ENCODE measurements at regions not wholly inside any gene's neighbourhood (a gene's known extent, or its start where the extent isn't known, plus 50 kb on each side); places are given as distances from the start of the nearest gene placed in this dataset.
A peak's percentile ranks its signal among the peaks of the same experiment; 100 is the strongest.
"Not testable (repeated sequence)": the region's sequence is repeated elsewhere in the genome, so short reads cannot be mapped to it uniquely, and the experiment has no call there.

GRCh38 chr11:116666673-116667249 is 106.0 kb downstream of the BUD13 start:
- DNase-seq, result not testable (repeated sequence)

GRCh38 chr11:116665523-116665922 is 107.3 kb downstream of the BUD13 start:
- Histone ChIP-seq H3K4me1 (ENCODE audit: control insufficient read depth, insufficient read depth, low read length) (peaks cover 6% of the 10 kb centered on the region), H3K4me3 (ENCODE audit: low read length) (no peak overlapping the region), H3K36me3 (ENCODE audit: control insufficient read depth, insufficient read depth, low read length) (no peaks in the 10 kb centered on the region), H3K27ac (ENCODE audit: low read length) (no peak overlapping the region), H3K9me3 (ENCODE audit: control insufficient read depth, low read depth, low read length) (peaks cover 7% of the 10 kb centered on the region), H3K27me3 (ENCODE audit: control insufficient read depth, insufficient read depth, low read length) (no peaks in the 10 kb centered on the region)
- no peak for DNase-seq

More at GRCh38 chr11:116666673-116667249, 106.0 kb downstream of the BUD13 start:
- not testable (repeated sequence) for H3K9me3 ChIP-seq (ENCODE audit: control insufficient read depth, low read depth, low read length); H3K27ac ChIP-seq (ENCODE audit: low read length); H3K4me1 ChIP-seq (ENCODE audit: control insufficient read depth, insufficient read depth, low read length); H3K36me3 ChIP-seq (ENCODE audit: control insufficient read depth, insufficient read depth, low read length); H3K27me3 ChIP-seq (ENCODE audit: control insufficient read depth, insufficient read depth, low read length); H3K4me3 ChIP-seq (ENCODE audit: low read length)
- no CpG with 5 or more reads among the region's 15 CpGs for WGBS (ENCODE audit: insufficient coverage, low lambda C conversion rate)

- Histone ChIP-seq H3K4me3 (ENCODE audit: low read length) (no peak overlapping the region), H3K27me3 (ENCODE audit: control insufficient read depth, insufficient read depth, low read length) (no peaks in the 10 kb centered on the region), H3K9me3 (ENCODE audit: control insufficient read depth, low read depth, low read length) (no peaks in the 10 kb centered on the region), H3K4me1 (ENCODE audit: control insufficient read depth, insufficient read depth, low read length) (peaks cover 7% of the 10 kb centered on the region), H3K27ac (ENCODE audit: low read length) (peak overlapping the region; percentile 10), H3K36me3 (ENCODE audit: control insufficient read depth, insufficient read depth, low read length) (no peaks in the 10 kb centered on the region)
- DNase-seq, result peak; percentile 68 to 79
- WGBS (ENCODE audit: insufficient coverage, low lambda C conversion rate), result no CpG with 5 or more reads among the region's 3 CpGs
Observed at GRCh38 chr11:116661056-116661455, 111.7 kb downstream of the BUD13 start.

GRCh38 chr11:116660011-116660410 is 112.8 kb downstream of the BUD13 start:
- no peak for DNase-seq
- Histone ChIP-seq H3K4me3 (ENCODE audit: low read length) (no peak overlapping the region), H3K27ac (ENCODE audit: low read length) (no peak overlapping the region), H3K36me3 (ENCODE audit: control insufficient read depth, insufficient read depth, low read length) (no peaks in the 10 kb centered on the region), H3K9me3 (ENCODE audit: control insufficient read depth, low read depth, low read length) (no peaks in the 10 kb centered on the region), H3K4me1 (ENCODE audit: control insufficient read depth, insufficient read depth, low read length) (peaks cover 7% of the 10 kb centered on the region), H3K27me3 (ENCODE audit: control insufficient read depth, insufficient read depth, low read length) (no peaks in the 10 kb centered on the region)
- WGBS (ENCODE audit: insufficient coverage, low lambda C conversion rate), result no CpG with 5 or more reads among the region's 7 CpGs

GRCh38 chr11:116658876-116659535 is 113.8 kb downstream of the BUD13 start:
- Histone ChIP-seq H3K9me3 (ENCODE audit: control insufficient read depth, low read depth, low read length) (no peaks in the 10 kb centered on the region), H3K27ac (ENCODE audit: low read length) (no peak overlapping the region), H3K4me3 (ENCODE audit: low read length) (no peak overlapping the region), H3K4me1 (ENCODE audit: control insufficient read depth, insufficient read depth, low read length) (peaks cover 7% of the 10 kb centered on the region), H3K36me3 (ENCODE audit: control insufficient read depth, insufficient read depth, low read length) (no peaks in the 10 kb centered on the region), H3K27me3 (ENCODE audit: control insufficient read depth, insufficient read depth, low read length) (no peaks in the 10 kb centered on the region)
- no peak for DNase-seq
- WGBS (ENCODE audit: insufficient coverage, low lambda C conversion rate), result 86% methylated on average over 4 of the region's 14 CpGs

- H3K27me3 ChIP-seq (ENCODE audit: control insufficient read depth, insufficient read depth, low read length), result no peaks in the 10 kb centered on the region
- no CpG with 5 or more reads among the region's 11 CpGs for WGBS (ENCODE audit: insufficient coverage, low lambda C conversion rate)
- H3K27ac ChIP-seq (ENCODE audit: low read length), result no peak overlapping the region
- no peaks in the 10 kb centered on the region for H3K9me3 ChIP-seq (ENCODE audit: control insufficient read depth, low read depth, low read length)
- DNase-seq, result no peak
- no peaks in the 10 kb centered on the region for H3K36me3 ChIP-seq (ENCODE audit: control insufficient read depth, insufficient read depth, low read length)
- H3K4me3 ChIP-seq (ENCODE audit: low read length), result no peak overlapping the region
- H3K4me1 ChIP-seq (ENCODE audit: control insufficient read depth, insufficient read depth, low read length), result peaks cover 7% of the 10 kb centered on the region
Observed at GRCh38 chr11:116657842-116658825, 114.7 kb downstream of the BUD13 start.

GRCh38 chr11:116656011-116656410 is 116.8 kb downstream of the BUD13 start:
- no peak overlapping the region for H3K4me3 ChIP-seq (ENCODE audit: low read length)
- no peaks in the 10 kb centered on the region for H3K36me3 ChIP-seq (ENCODE audit: control insufficient read depth, insufficient read depth, low read length)
- H3K4me1 ChIP-seq (ENCODE audit: control insufficient read depth, insufficient read depth, low read length), result peaks cover 5% of the 10 kb centered on the region
- no peak for DNase-seq
- WGBS (ENCODE audit: insufficient coverage, low lambda C conversion rate), result no CpG with 5 or more reads among the region's 4 CpGs
- H3K27me3 ChIP-seq (ENCODE audit: control insufficient read depth, insufficient read depth, low read length), result no peaks in the 10 kb centered on the region
- no peaks in the 10 kb centered on the region for H3K9me3 ChIP-seq (ENCODE audit: control insufficient read depth, low read depth, low read length)
- H3K27ac ChIP-seq (ENCODE audit: low read length), result no peak overlapping the region

DNA sequence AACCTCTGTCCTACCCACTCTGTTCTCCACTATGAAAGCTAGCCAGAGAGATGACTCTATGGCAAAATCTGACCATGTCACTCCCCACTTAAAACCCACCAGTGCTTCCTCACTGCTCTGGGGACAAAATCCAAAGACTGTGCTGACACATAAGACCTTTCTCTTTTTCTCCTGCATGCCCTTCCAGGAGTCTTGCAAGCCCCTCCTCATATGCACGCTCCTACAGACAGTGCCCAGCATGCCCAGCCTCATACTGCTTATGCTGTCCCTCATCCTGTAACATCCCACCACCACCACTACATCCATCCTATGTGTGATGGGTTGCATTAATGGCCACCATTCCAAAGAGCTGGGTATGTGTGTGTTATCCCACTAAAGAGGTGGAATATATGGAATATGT is 118.3 kb downstream of the BUD13 start:
- Histone ChIP-seq H3K9me3 (ENCODE audit: control insufficient read depth, low read depth, low read length) (no peaks in the 10 kb centered on the region), H3K4me3 (ENCODE audit: low read length) (no peak overlapping the region), H3K27me3 (ENCODE audit: control insufficient read depth, insufficient read depth, low read length) (peaks cover 3% of the 10 kb centered on the region), H3K4me1 (ENCODE audit: control insufficient read depth, insufficient read depth, low read length) (no peaks in the 10 kb centered on the region), H3K27ac (ENCODE audit: low read length) (no peak overlapping the region), H3K36me3 (ENCODE audit: control insufficient read depth, insufficient read depth, low read length) (no peaks in the 10 kb centered on the region)
- WGBS (ENCODE audit: insufficient coverage, low lambda C conversion rate), result no CpG with 5 or more reads among the region's 1 CpG
- DNase-seq, result no peak

DNA sequence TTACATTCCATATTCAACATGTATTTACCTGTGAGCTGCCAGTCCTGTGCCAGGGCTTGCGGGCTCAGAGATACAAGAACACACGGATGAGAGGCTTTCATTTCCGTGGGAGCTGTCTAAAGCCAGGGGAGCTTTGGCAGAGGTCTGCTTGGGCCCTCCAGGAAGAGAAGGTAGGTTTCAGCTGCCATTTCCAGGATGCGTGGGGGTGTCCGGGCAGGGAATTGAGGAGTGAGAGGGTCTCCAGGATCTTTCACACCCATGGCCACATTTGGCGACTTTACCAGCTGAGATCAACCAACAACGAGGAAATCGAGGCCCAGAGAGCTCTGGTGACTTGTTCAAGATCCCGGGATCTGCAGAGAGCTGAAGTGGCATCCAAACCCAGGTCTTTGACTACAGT is 119.6 kb downstream of the BUD13 start:
- H3K36me3 ChIP-seq (ENCODE audit: control insufficient read depth, insufficient read depth, low read length), result no peaks in the 10 kb centered on the region
- no CpG with 5 or more reads among the region's 9 CpGs for WGBS (ENCODE audit: insufficient coverage, low lambda C conversion rate)

DNA sequence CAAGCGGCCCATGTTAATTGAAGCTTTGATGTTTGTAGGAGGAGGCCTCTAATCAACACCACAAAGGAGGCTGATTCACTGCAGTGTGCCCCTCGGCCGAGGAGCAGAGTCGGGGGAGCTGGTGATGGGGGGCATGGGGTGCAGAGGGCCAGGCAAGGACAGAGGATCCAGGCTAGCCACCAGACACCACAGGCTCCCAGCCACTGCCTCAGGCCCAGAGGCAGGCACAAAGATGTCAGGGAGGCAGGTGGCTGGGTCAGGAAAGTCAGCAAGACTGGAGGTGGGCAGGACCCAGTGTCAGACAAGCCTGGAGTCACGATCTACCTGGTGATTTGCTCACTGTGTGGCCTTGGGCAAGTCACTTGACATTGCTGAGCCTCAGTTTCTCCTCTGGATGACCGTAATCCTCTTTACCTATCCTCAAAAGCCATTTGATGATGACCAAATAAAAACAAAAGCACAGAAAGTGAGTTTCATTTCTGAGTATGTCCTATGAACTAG is 121.0 kb downstream of the BUD13 start:
- Histone ChIP-seq H3K4me1 (ENCODE audit: control insufficient read depth, insufficient read depth, low read length) (no peaks in the 10 kb centered on the region), H3K9me3 (ENCODE audit: control insufficient read depth, low read depth, low read length) (no peaks in the 10 kb centered on the region), H3K36me3 (ENCODE audit: control insufficient read depth, insufficient read depth, low read length) (no peaks in the 10 kb centered on the region), H3K27ac (ENCODE audit: low read length) (no peak overlapping the region), H3K27me3 (ENCODE audit: control insufficient read depth, insufficient read depth, low read length) (peaks cover 3% of the 10 kb centered on the region), H3K4me3 (ENCODE audit: low read length) (no peak overlapping the region)
- WGBS (ENCODE audit: insufficient coverage, low lambda C conversion rate), result no CpG with 5 or more reads among the region's 6 CpGs
- no peak for DNase-seq

More for the DNA sequence above, 119.6 kb downstream of the BUD13 start:
- Histone ChIP-seq H3K4me1 (ENCODE audit: control insufficient read depth, insufficient read depth, low read length) (no peaks in the 10 kb centered on the region), H3K4me3 (ENCODE audit: low read length) (no peak overlapping the region), H3K27ac (ENCODE audit: low read length) (no peak overlapping the region), H3K27me3 (ENCODE audit: control insufficient read depth, insufficient read depth, low read length) (peaks cover 3% of the 10 kb centered on the region), H3K9me3 (ENCODE audit: control insufficient read depth, low read depth, low read length) (no peaks in the 10 kb centered on the region)
- DNase-seq, result no peak

Measured in large intestine (tissue), 3 donors.